K562 (cell line): ENCODE measurements at regions not wholly inside any gene's neighbourhood (a gene's known extent, or its start where the extent isn't known, plus 50 kb on each side); places are given as distances from the start of the nearest gene placed in this dataset.

Experiments
- ATAC-seq: fragments of 200-7000 bp; cut with Tn5 transposase; 3 replicates; pipeline ENCODE4 v1.9.1; 2020; ENCODE audit warnings: moderate library complexity
- BruUV-seq: library from RNA; stranded (reverse); fragments of 400-500 nt; replicated peaks from 2 replicates; lab custom pipeline; 2021; lab: Mats Ljungman, UMichigan
- CTCF ChIA-PET: fragments of 300-600 bp; formaldehyde crosslinking; extraction: SDS; loops from one replicate; lab custom pipeline; 2021; ENCODE audit warnings: low intra/inter-chr PET ratio; lab: Yijun Ruan, JAX
- POLR2A ChIA-PET: fragments of 300-600, 350-650 bp; sonication (Branson Sonifier 250); formaldehyde crosslinking; extraction: SDS; loops from one replicate; lab custom pipeline; 2021; ENCODE audit warnings: antibody characterized with exemption, inconsistent platforms; lab: Yijun Ruan, JAX
- DNase-seq, 4 experiments: peaks; one replicate each; pipeline versions ENCODE4 v3.0.0 to v3.0.0-alpha.2; 2011 to 2018; ENCODE audit warnings: low spot score in 3 of 4, mixed read lengths in 3 of 4; ENCODE audit errors: extremely low read depth in 1 of 4
- FAIRE-seq: peaks from 2 replicates; lab custom pipeline; 2011; peaks lifted over from hg19 to GRCh38; lab: Jason Lieb, UNC
- H2AFZ ChIP-seq: 2 replicates; pipeline ENCODE4 v1.6.0; 2011; ENCODE audit warnings: low read depth, low read length, control low read depth, inconsistent platforms
- H3K27ac ChIP-seq: fragments of 200-600 bp; 3 replicates; pipeline ENCODE4 v1.8.0; 2011; ENCODE audit warnings: low read depth, mild to moderate bottlenecking, control low read depth, inconsistent platforms, low read length, moderate library complexity, mixed read lengths; ENCODE audit errors: extremely low read depth
- H3K27me3 ChIP-seq, 2 experiments: fragments of 300-600 bp in 1 of 2; 2 replicates in 1 of 2; 3 replicates in 1 of 2; pipeline versions ENCODE4 v1.6.0 to v1.8.0; 2011; ENCODE audit warnings: inconsistent platforms in 2 of 2, low read length in 2 of 2, mild to moderate bottlenecking in 1 of 2, mixed read lengths in 1 of 2, moderate library complexity in 1 of 2; ENCODE audit not compliant: control insufficient read depth in 2 of 2, insufficient read depth in 2 of 2
- H3K36me3 ChIP-seq: fragments of 300-600 bp; 3 replicates; pipeline ENCODE4 v1.8.0; 2011; ENCODE audit warnings: mild to moderate bottlenecking, low read length, inconsistent platforms; ENCODE audit not compliant: control insufficient read depth, insufficient read depth
- H3K4me1 ChIP-seq, 2 experiments: fragments of 200-600 bp in 1 of 2; replicated peaks in 1 of 2; 2 replicates in 1 of 2; 3 replicates in 1 of 2; pipeline versions ENCODE4 v1.5.1 to v1.8.0; 2011; ENCODE audit warnings: inconsistent platforms in 2 of 2, low read length in 2 of 2, mild to moderate bottlenecking in 1 of 2, mixed read lengths in 1 of 2, moderate library complexity in 1 of 2; ENCODE audit not compliant: control insufficient read depth in 2 of 2, insufficient read depth in 2 of 2
- H3K4me2 ChIP-seq: 2 replicates; pipeline ENCODE4 v1.6.1; 2011; ENCODE audit warnings: low read length, control low read depth, inconsistent platforms, mixed read lengths; ENCODE audit not compliant: insufficient read depth
- H3K4me3 ChIP-seq: fragments of 200-600 bp; sonication (generic), shearing (Covaris generic); 2 replicates; pipeline ENCODE4 v1.5.1; 2016; ENCODE audit warnings: control low read depth, inconsistent platforms
- H3K79me2 ChIP-seq: fragments of 200-600 bp; 3 replicates; pipeline ENCODE4 v1.8.0; 2011; ENCODE audit warnings: low read length, inconsistent platforms; ENCODE audit not compliant: control insufficient read depth, insufficient read depth
- H3K9ac ChIP-seq, 2 experiments: 2 replicates each; pipeline versions ENCODE4 v1.6.0 to v1.6.1; 2011; ENCODE audit warnings: low read depth in 2 of 2, low read length in 2 of 2, control low read depth in 1 of 2, inconsistent platforms in 1 of 2, mild to moderate bottlenecking in 1 of 2, mixed read lengths in 1 of 2; ENCODE audit not compliant: insufficient read depth in 1 of 2
- H3K9me1 ChIP-seq: one replicate; pipeline ENCODE4 v1.6.0; 2011; ENCODE audit warnings: inconsistent platforms, mild to moderate bottlenecking, low read length, moderate library complexity; ENCODE audit not compliant: control insufficient read depth, insufficient read depth
- H3K9me3 ChIP-seq: replicated peaks from 2 replicates; pipeline ENCODE4 v1.5.1; 2011; ENCODE audit warnings: low read depth, low read length, inconsistent platforms; ENCODE audit not compliant: control insufficient read depth, insufficient read depth
- H4K20me1 ChIP-seq: replicated peaks from 2 replicates; pipeline ENCODE4 v1.6.1; 2011; ENCODE audit warnings: low read length, inconsistent platforms, mixed read lengths; ENCODE audit not compliant: control insufficient read depth, insufficient read depth
- CBFA2T3 ChIP-seq: fragments of 450-650 bp; IDR thresholded peaks from 2 replicates; pipeline ENCODE4 v1.6.1; 2017
- EHMT2 ChIP-seq: fragments of 450-650 bp; IDR thresholded peaks from 2 replicates; pipeline ENCODE4 v1.6.1; 2018; ENCODE audit warnings: antibody characterized with exemption
- HSF4 ChIP-seq: fragments of 250-450 bp; sonication (Bioruptor Pico); IDR thresholded peaks from 2 replicates; pipeline ENCODE4 v2.1.2; 2022; ENCODE audit warnings: mild to moderate bottlenecking, moderate library complexity, borderline replicate concordance
- KDM5B ChIP-seq: fragments of 200-600 bp; sonication (generic); IDR thresholded peaks from 2 replicates; pipeline ENCODE4 v1.6.1; 2012; ENCODE audit warnings: low read depth, mild to moderate bottlenecking, moderate library complexity, low read length, control low read depth, inconsistent platforms; ENCODE audit not compliant: insufficient replicate concordance
- MEIS2 ChIP-seq: fragments of 450-650 bp; IDR thresholded peaks from 2 replicates; pipeline ENCODE4 v1.6.1; 2014; ENCODE audit warnings: mild to moderate bottlenecking; ENCODE audit not compliant: partially characterized antibody
- TARDBP ChIP-seq: fragments of 450-650 bp; IDR thresholded peaks from 2 replicates; pipeline ENCODE4 v1.6.1; 2016
- TCF3 ChIP-seq: sonication (generic); formaldehyde crosslinking; IDR thresholded peaks from 2 replicates; pipeline ENCODE4 v1.4.0; 2020; ENCODE audit warnings: mild to moderate bottlenecking, missing genetic modification reagents
- ZBTB17 ChIP-seq: fragments of 450-650 bp; formaldehyde crosslinking; IDR thresholded peaks from 2 replicates; pipeline ENCODE4 v1.4.0; 2020; ENCODE audit warnings: mild to moderate bottlenecking
- ZFP91 ChIP-seq: sonication (generic); formaldehyde crosslinking; IDR thresholded peaks from 2 replicates; pipeline ENCODE4 v1.8.0; 2022; ENCODE audit warnings: mild to moderate bottlenecking, missing genetic modification reagents
- ZNF274 ChIP-seq: IDR thresholded peaks from 2 replicates; pipeline ENCODE4 v1.6.1; 2011; ENCODE audit warnings: low read depth, mild to moderate bottlenecking, low read length, moderate library complexity, borderline replicate concordance
- ZZZ3 ChIP-seq: fragments of 450-650 bp; IDR thresholded peaks from 2 replicates; pipeline ENCODE4 v1.6.1; 2016; ENCODE audit warnings: antibody characterized with exemption, mild to moderate bottlenecking, moderate library complexity
- WGBS: fragments of 100-300 bp; shearing (Covaris generic); methylation state at CpG from one replicate; pipeline ENCODE4 v1.1.6; 2016; ENCODE audit warnings: low coverage, mixed read lengths; ENCODE audit not compliant: insufficient coverage; ENCODE audit errors: missing lambda C conversion rate; 5-methylcytosine and 5-hydroxymethylcytosine counted together
- in situ Hi-C: fragments of 300-500 bp; cut with MboI; formaldehyde crosslinking; loops from 4 replicates; pipeline ENCODE4 v1.15.0; 2018; ENCODE audit warnings: inconsistent platforms, mixed read lengths
- intact Hi-C: fragments of 100-400 bp; cut with micrococcal nuclease; formaldehyde crosslinking; loops from 2 replicates; pipeline ENCODE4 v1.14.2; 2022
- TF ChIP-seq, protein P1 (sequence below), 2 experiments: fragments of 250-450 bp in 1 of 2; fragments of 450-650 bp in 1 of 2; sonication (Bioruptor Pico) in 1 of 2; IDR thresholded peaks; 2 replicates each; pipeline versions ENCODE4 v1.6.1 to v1.8.0; 2016 to 2021; ENCODE audit warnings: mild to moderate bottlenecking in 2 of 2, moderate library complexity in 2 of 2, missing compliant biosample characterization in 1 of 2, missing genetic modification characterization in 1 of 2
- TF ChIP-seq, protein P2 (sequence below): fragments of 450-650 bp; conservative IDR thresholded peaks from 2 replicates; pipeline ENCODE4 v1.6.1; 2016; ENCODE audit warnings: missing genetic modification characterization, low read depth, mild to moderate bottlenecking, missing compliant biosample characterization, moderate library complexity

- Histone ChIP-seq H3K27ac (no peak overlapping the region), H3K4me3 (no peak overlapping the region), H3K4me2 (no peak overlapping the region), H3K9me1 (no peaks in the 10 kb centered on the region), H3K36me3 (no peaks in the 10 kb centered on the region), H3K27me3 (peaks cover 5 to 23% of the 10 kb centered on the region in 2 experiments), H3K9ac (no peak overlapping the region), H4K20me1 (peaks cover 20% of the 10 kb centered on the region), H3K4me1 (peaks cover 17 to 38% of the 10 kb centered on the region in 2 experiments; a peak in 4 of 5 replicates), H3K9me3 (no peaks in the 10 kb centered on the region), H3K79me2 (no peaks in the 10 kb centered on the region), H2AFZ (no peak overlapping the region)
- ATAC-seq, result no peak
- intact Hi-C loops, result no loop called here
- BruUV-seq, result no TSS peak
- WGBS, result 20% methylated on average over 14 of the region's 14 CpGs
- ChIA-PET POLR2A (interaction anchor here (0.6 to 1.6 kb wide), 7 partner anchors 10 to 133 kb away, joined by 3 to 5 read pairs (median 4); no protein-coding TSS in a partner anchor), CTCF (no interaction called here)
- no peak for FAIRE-seq
- DNase-seq, result no peak
- TF ChIP-seq TARDBP (no peak), KDM5B (no peak), EHMT2 (no peak), TCF3 (CRISPR knock-in tag) (peak; percentile 42), HSF4 (CRISPR knock-in tag) (no peak), ZFP91 (no peak), ZZZ3 (no peak), ZNF274 (no peak), CBFA2T3 (peak; percentile 11; the same call in 1 of the 2 replicates), MEIS2 (no peak), ZBTB17 (CRISPR knock-in tag) (no peak)
- TF ChIP-seq, protein P1, sequence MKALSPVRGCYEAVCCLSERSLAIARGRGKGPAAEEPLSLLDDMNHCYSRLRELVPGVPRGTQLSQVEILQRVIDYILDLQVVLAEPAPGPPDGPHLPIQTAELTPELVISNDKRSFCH (CRISPR knock-in tag; IDR thresholded peaks at IDR 0.05), result no peak
- TF ChIP-seq, protein P1 (tag; IDR thresholded peaks at IDR 0.05), result no peak
- TF ChIP-seq, protein P2, sequence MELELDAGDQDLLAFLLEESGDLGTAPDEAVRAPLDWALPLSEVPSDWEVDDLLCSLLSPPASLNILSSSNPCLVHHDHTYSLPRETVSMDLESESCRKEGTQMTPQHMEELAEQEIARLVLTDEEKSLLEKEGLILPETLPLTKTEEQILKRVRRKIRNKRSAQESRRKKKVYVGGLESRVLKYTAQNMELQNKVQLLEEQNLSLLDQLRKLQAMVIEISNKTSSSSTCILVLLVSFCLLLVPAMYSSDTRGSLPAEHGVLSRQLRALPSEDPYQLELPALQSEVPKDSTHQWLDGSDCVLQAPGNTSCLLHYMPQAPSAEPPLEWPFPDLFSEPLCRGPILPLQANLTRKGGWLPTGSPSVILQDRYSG, result no peak
- in situ Hi-C loops, result no loop called here
Observed at GRCh38 chr11:69904161-69904973, 85.2 kb upstream of the FGF3 start.
